HepG2 (cell line): ENCODE measurements at regions not wholly inside any gene's neighbourhood (a gene's known extent, or its start where the extent isn't known, plus 50 kb on each side); places are given as distances from the start of the nearest gene placed in this dataset.
"Not testable (repeated sequence)": the region's sequence is repeated elsewhere in the genome, so short reads cannot be mapped to it uniquely, and the experiment has no call there.

Experiments
- CTCF ChIP-seq: sonication (generic); formaldehyde crosslinking; IDR thresholded peaks from 2 replicates; pipeline ENCODE4 v1.5.0; 2020; ENCODE audit warnings: mild to moderate bottlenecking, missing genetic modification reagents, moderate library complexity
- EP300 ChIP-seq, 3 experiments: sonication (generic) in 1 of 3; formaldehyde crosslinking in 1 of 3; IDR thresholded peaks; 2 replicates each; pipeline versions ENCODE4 v1.5.1 to v1.6.1; 2011 to 2020; ENCODE audit warnings: low read depth in 2 of 3, low read length in 2 of 3, borderline replicate concordance in 1 of 3, improper control_type of control experiment in 1 of 3, mild to moderate bottlenecking in 1 of 3, missing genetic modification reagents in 1 of 3, moderate library complexity in 1 of 3
- FOXC1 ChIP-seq: sonication (generic); formaldehyde crosslinking; IDR thresholded peaks from 2 replicates; pipeline ENCODE4 v1.8.0; 2022; ENCODE audit warnings: mild to moderate bottlenecking, missing genetic modification reagents, borderline replicate concordance
- KAT2B ChIP-seq: fragments of 150-350 bp; IDR thresholded peaks from 2 replicates; pipeline ENCODE4 v1.6.1; 2014; ENCODE audit warnings: low read depth, low read length, borderline replicate concordance
- KAT7 ChIP-seq: IDR thresholded peaks from 2 replicates; pipeline ENCODE4 v1.6.1; 2018; ENCODE audit warnings: borderline replicate concordance, missing compliant biosample characterization
- RARA ChIP-seq: IDR thresholded peaks from 2 replicates; pipeline ENCODE4 v1.6.1; 2016; ENCODE audit warnings: missing genetic modification reagents, missing compliant biosample characterization
- TERF1 ChIP-seq: sonication (generic); formaldehyde crosslinking; IDR thresholded peaks from 2 replicates; pipeline ENCODE4 v1.8.0; 2022; ENCODE audit warnings: mild to moderate bottlenecking, missing genetic modification reagents, moderate library complexity
- YY1 ChIP-seq: IDR thresholded peaks from 2 replicates; pipeline ENCODE4 v1.6.1; 2011; ENCODE audit warnings: low read length, low read depth, moderate library complexity, mild to moderate bottlenecking; ENCODE audit not compliant: insufficient read depth, insufficient replicate concordance
- ZMAT5 ChIP-seq: sonication (generic); formaldehyde crosslinking; IDR thresholded peaks from 2 replicates; pipeline ENCODE4 v1.5.0; 2020; ENCODE audit warnings: mild to moderate bottlenecking, low read depth, missing genetic modification reagents, borderline replicate concordance
- ZNF24 ChIP-seq: fragments of 450-650 bp; IDR thresholded peaks from 2 replicates; pipeline ENCODE4 v1.6.1; 2017; ENCODE audit warnings: antibody characterized with exemption, mild to moderate bottlenecking
- ZNF333 ChIP-seq: sonication (generic); formaldehyde crosslinking; IDR thresholded peaks from 2 replicates; pipeline ENCODE4 v1.4.0; 2020; ENCODE audit warnings: mild to moderate bottlenecking, missing genetic modification reagents, borderline replicate concordance
- TF ChIP-seq, protein P1 (sequence below): IDR thresholded peaks from 2 replicates; pipeline ENCODE4 v1.6.1; 2016; ENCODE audit warnings: low read depth

GRCh38 chr11:87585613-87586012 is 547.9 kb downstream of the TMEM135 start:
- TF ChIP-seq KAT7 (CRISPR knock-in tag); KAT2B; YY1; CTCF; RARA (CRISPR knock-in tag); ZMAT5 (CRISPR knock-in tag); ZNF333 (CRISPR knock-in tag); FOXC1 (CRISPR knock-in tag); TERF1 (CRISPR knock-in tag); ZNF24; EP300 (IDR thresholded peaks at IDR 0.05; ENCODE audit: low read depth in 2 of 2, low read length in 2 of 2); EP300 (CRISPR knock-in tag; IDR thresholded peaks at IDR 0.05; ENCODE audit: borderline replicate concordance): not testable (repeated sequence)
- TF ChIP-seq, protein P1, sequence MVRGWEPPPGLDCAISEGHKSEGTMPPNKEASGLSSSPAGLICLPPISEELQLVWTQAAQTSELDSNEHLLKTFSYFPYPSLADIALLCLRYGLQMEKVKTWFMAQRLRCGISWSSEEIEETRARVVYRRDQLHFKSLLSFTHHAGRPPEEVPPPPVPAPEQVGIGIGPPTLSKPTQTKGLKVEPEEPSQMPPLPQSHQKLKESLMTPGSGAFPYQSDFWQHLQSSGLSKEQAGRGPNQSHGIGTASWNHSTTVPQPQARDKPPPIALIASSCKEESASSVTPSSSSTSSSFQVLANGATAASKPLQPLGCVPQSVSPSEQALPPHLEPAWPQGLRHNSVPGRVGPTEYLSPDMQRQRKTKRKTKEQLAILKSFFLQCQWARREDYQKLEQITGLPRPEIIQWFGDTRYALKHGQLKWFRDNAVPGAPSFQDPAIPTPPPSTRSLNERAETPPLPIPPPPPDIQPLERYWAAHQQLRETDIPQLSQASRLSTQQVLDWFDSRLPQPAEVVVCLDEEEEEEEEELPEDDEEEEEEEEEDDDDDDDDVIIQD (CRISPR knock-in tag), result not testable (repeated sequence)
